Stimulated activated CD4-positive, alpha-beta T cell treated with anti-CD3 and anti-CD28 coated beads, Interleukin-4, amount 100 ng/mL, for 1 hour (primary cell): ENCODE measurements at regions not wholly inside any gene's neighbourhood (a gene's known extent, or its start where the extent isn't known, plus 50 kb on each side); places are given as distances from the start of the nearest gene placed in this dataset.

ENCODE experiments used
- DNase-seq: peaks from one replicate; pipeline ENCODE4 v3.0.0-alpha.2; 2020

GRCh38 chr2:38446906-38447561 is 70.0 kb upstream of the ATL2 start:
- no peak for DNase-seq

GRCh38 chr2:38446418-38446817 is 69.3 kb upstream of the ATL2 start:
- DNase-seq, result no peak

- no peak for DNase-seq
Measured at GRCh38 chr2:38444247-38444646, 67.2 kb upstream of the ATL2 start.

- DNase-seq, result no peak
Measured at GRCh38 chr2:38442643-38443541, 65.8 kb upstream of the ATL2 start.

GRCh38 chr2:38441346-38441745 is 64.3 kb upstream of the ATL2 start:
- DNase-seq, result no peak

GRCh38 chr2:38440655-38441054 is 63.6 kb upstream of the ATL2 start:
- DNase-seq, result no peak

- DNase-seq, result no peak
Measured at GRCh38 chr2:38439863-38440262, 62.8 kb upstream of the ATL2 start.

- no peak for DNase-seq
Measured at GRCh38 chr2:38438883-38439612, 62.0 kb upstream of the ATL2 start.

- DNase-seq, result no peak
Measured at GRCh38 chr2:38438133-38438882, 61.2 kb upstream of the ATL2 start.

GRCh38 chr2:38436227-38436664 is 59.2 kb upstream of the ATL2 start:
- DNase-seq, result no peak

GRCh38 chr2:38435775-38436174 is 58.7 kb upstream of the ATL2 start:
- no peak for DNase-seq

- no peak for DNase-seq
Measured at GRCh38 chr2:38434595-38434994, 57.5 kb upstream of the ATL2 start.

- no peak for DNase-seq
Measured at GRCh38 chr2:38433607-38433975, 56.5 kb upstream of the ATL2 start.

GRCh38 chr2:38432820-38433606 is 55.9 kb upstream of the ATL2 start:
- DNase-seq, result no peak

- DNase-seq, result no peak
Measured at GRCh38 chr2:38430597-38431207, 53.6 kb upstream of the ATL2 start.

GRCh38 chr2:38430196-38430595 is 53.1 kb upstream of the ATL2 start:
- DNase-seq, result no peak

GRCh38 chr2:38427936-38428335 is 50.9 kb upstream of the ATL2 start:
- DNase-seq, result no peak

- no peak for DNase-seq
Measured at GRCh38 chr2:38427054-38427453, 50.0 kb upstream of the ATL2 start.
